ENCODE measurements at regions not wholly inside any gene's neighbourhood (a gene's known extent, or its start where the extent isn't known, plus 50 kb on each side); places are given as distances from the start of the nearest gene placed in this dataset.
A peak's percentile ranks its signal among the peaks of the same experiment; 100 is the strongest.

- DNase-seq, result no peak
These were observed 67.8 kb upstream of the MAPK4 start for GRCh38 chr18:50492097-50492496.

DNA sequence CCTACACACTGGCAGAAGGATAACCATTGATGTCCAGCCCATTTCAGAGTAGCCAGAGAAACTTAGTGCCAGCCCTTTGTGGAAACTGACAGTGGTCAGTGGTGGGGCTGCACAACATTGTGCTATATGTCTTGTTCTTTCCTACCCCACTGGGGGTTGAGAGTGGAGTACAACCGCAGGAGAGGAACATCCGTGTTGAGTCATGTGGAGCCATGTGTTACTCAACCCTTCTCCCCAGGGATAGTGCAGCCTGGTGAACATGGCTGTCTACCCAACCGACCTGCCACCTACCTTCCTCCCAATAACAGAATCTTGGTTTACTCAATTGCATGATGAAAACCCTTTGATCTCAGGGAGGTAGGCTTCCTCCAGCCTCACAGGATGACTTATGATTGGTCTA lies 65.3 kb upstream of the MAPK4 start:
- no peak for DNase-seq

DNA sequence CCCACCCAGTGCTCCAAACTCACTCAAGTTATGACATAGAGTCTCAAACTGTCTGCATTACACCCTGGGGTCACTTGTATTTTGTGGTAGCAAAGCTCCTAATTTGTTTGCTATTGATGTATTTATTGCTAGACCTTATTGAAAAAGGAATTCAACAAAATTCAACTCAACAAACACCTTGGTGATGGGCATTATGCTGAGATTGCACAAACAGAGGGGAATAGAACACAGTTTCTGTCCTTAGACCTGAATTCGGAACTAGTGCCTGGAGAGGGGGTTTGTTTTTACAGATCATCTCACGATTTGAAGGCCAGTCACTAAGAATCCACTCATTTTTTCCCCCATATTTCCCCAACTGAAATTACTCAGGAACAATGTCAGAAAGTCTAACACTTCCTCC lies 53.5 kb upstream of the MAPK4 start:
- DNase-seq, result no peak

GRCh38 chr18:50507120-50507590 lies 52.7 kb upstream of the MAPK4 start:
- DNase-seq, result peak; percentile 74

- DNase-seq, result no peak
These were observed 51.7 kb upstream of the MAPK4 start for GRCh38 chr18:50508228-50508627.

DNA sequence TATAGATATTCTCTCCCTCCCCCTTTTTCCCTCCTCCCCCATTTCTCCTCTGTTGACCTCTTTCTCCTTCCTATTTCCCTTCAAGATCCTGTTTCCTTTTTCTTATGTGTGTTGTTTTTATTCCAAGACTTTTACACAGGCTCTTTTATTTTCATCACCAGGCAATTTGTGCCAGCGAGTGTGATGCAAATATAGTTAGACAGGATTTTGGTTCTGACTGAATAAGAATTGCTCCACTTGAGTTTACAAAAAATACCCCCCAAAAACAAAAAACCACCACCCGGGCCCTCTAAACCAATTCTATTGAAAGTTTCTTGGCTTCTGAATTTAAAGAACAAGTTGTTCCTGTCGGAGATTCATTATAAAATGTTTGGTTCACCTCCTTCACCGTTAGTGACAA lies 50.9 kb upstream of the MAPK4 start:
- no peak for DNase-seq

Data from NCI-H2107 (cell line).